ACHN (cell line): ENCODE measurements at regions not wholly inside any gene's neighbourhood (a gene's known extent, or its start where the extent isn't known, plus 50 kb on each side); places are given as distances from the start of the nearest gene placed in this dataset.
"Not testable (repeated sequence)": the region's sequence is repeated elsewhere in the genome, so short reads cannot be mapped to it uniquely, and the experiment has no call there.

Experiments
- DNase-seq: peaks from one replicate; pipeline ENCODE4 v3.0.0-alpha.2; 2015
- in situ Hi-C: cut with HindIII; loops from 2 replicates; pipeline ENCODE4 v1.10.0; 2017; ENCODE audit warnings: low sequenced_read_pairs, low pct_ligation_motif_present, low pct_unique_long_range_greater_than_20kb

DNA sequence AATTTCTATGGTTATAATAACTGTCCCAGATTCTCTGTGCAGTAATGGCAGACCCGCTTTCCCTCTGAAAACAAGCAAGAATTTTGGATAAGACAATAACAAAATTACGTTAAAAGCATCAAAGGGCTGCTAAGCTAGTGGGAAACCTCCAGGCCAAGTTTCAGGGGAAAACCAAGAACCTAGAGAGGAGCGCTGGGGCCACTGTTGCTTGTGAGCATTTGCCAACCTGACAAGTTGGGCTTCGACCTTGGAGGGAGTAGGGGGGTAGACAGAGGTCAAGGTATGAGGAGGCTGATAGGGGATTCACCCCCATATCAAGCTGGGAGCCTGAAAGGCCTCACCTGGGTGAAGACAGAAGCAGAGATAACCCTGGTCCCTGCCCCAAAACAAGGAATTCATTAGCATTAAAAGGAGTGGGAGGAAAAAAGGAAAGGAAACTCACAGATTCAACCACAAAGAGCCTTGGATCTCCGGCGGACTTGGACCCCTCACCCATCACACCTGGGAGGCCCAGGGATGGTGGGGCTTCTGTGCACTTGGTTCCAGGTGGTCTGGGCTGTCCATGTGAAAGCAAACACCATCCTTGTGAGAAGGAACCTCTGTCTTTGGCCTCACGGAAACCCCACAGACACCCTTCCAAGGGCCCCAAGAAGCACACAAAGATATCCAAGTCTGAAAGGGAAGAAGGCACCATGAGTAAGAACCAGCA, 259.9 kb downstream of the GOLGA6L6 start:
- in situ Hi-C loops, DNase-seq: not testable (repeated sequence)

DNA sequence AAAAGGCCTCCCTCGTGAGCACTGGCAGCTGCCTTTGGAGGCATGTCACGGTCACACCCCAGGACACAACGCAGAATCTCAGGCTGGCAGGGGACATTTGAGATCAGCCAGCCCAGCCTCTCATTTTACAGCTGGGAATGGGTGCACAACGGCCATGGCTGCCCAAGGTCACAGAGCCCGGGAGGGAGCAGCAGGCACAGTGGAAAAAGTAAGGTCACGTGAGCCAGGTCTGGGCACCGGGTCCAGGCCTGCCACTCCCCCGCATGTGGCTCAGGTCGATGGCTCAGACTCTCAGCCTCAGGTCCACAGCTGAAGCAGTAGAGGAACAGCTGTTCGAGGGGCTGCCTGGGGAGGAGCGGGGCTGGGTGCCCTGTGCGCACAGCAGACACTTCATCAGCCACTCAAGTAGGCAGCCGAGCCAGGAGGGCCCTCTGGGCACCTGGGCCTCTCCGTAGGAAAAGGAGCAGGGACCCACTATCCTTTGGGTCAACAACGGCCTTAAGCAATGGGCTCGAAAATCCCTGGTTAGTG, 260.6 kb downstream of the GOLGA6L6 start:
- in situ Hi-C loops = no loop called here
- DNase-seq = no peak

DNA sequence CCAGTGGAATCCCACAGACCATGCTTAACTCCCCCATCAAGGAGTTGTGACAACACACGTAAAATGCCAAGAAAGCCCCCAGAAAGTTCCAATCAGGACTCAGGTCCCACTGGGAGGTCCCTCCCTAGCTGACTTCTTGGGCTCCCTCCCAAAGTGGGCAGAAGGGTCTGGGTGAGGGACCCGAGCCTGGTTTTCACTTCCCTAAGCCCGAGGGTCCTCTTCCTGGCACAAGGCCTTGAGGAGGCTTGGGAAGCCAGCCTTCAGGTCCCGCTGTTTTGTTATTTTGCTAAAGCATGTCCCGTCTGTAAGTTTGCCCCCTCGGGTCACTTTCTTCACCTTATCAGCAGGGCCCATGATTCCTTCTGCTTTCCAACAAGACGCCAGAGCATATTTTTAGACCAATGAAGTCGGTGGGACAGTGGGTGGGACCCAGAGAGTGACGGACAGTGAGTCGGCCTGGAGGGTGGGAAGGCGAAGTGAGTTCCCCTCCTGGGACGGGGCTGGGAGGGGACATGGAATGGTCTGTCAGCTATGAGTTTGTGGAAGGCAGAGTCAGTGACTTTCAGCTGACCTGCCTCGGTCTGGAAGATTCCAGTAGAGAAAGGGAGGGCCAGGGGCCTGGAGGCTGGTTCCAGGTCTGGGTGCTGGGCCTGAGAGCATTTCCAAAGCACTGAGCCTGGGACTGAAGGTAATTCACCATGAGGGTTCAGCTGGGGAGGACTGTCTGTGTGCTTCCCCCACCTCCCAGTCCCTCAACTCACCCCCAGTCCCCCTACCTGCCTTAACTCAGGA, 261.3 kb downstream of the GOLGA6L6 start:
- in situ Hi-C loops, DNase-seq: not testable (repeated sequence)

DNA sequence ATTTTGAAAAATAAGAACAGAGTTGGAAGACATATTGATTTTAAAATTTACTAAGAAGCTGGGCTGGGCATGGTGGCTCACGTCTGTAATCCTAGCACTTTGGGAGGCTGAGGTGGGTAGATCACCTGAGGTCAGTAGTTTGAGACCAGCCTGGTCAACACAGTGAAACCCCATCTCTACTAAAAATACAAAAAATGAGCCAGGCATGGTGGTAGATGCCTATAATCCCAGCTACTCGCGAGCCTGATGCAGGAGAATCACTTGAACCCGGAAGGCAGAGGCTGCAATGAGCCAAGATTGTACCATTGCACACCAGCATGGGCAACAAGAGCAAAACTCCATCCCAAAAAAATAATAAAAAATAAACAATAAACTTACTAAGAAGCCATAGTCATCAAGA, 262.5 kb downstream of the GOLGA6L6 start:
- DNase-seq, in situ Hi-C loops: not testable (repeated sequence)

DNA sequence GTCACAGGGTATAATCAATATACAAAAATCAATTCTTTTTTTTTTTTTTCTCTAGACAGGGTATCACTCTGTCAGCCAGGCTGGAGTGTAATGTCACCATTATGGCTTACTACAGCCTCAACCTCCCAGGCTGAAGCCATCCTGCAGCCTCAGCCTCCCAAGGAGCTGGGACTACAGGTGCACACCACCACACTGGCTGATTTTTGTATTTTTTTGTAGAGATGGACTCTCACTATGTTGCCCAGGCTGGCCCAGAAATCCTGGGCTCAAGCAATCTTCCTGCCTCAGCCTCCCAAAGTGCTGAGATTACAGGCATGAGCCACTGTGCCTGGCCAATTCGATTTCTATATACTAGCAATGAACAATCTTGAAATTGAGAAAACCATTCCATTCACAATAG, 263.2 kb downstream of the GOLGA6L6 start:
- DNase-seq, in situ Hi-C loops: not testable (repeated sequence)

DNA sequence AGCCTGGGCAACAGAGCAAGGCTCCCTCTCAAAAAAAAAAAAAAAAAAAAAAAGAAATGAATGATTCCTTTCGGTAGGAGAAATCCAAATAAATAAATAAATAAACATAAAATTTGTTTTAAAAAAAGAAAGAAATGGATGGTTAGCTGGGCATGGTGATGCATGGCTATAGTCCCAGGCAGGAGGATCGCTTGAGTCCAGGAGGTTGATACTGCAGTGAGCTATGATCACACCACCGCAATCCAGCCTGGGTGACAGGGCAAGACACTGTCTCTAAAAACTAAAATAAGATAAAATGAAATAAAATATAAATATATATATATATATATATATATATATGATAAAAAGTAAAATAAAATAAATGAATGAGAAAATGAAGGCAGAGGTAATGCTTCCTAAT, 264.1 kb downstream of the GOLGA6L6 start:
- not testable (repeated sequence) for DNase-seq

DNA sequence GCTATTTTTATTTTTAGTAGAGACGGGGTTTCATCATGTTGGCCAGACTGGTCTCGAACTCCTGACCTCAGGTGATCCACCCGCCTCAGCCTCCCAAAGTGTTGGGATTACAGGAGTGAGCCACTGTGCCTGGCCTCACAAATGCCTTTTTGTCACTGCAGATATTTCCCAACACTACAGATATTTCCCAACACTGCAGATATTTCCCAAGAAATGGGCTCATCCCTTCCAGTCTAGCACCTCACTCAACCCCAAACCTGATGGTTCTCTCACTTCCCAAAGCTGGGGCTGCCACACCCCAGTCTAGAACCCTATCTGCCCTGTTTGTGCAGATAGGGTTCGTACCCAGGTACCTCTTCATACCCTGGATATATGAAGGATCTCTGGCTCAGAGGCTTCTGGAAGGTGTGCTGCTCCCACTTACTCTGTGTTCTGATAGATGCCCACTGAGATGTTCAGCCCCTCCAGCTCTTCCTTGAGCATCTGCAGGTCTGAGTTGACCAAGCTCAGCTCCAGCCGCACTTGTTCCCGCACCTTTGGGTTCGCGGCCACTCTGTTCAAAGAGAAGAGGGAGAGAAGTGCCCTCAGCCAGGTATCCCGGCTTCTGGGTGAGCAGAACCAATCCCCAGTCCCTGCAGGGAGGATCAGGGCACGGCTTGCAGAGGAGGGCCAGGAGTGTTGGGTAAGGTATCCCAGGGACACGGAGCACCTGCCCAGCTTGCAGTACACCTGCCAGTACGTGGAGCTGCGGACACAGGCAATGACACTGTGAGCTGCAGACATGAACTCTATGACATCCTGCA, 265.1 kb downstream of the GOLGA6L6 start:
- in situ Hi-C loops, DNase-seq: not testable (repeated sequence)

More for the DNA sequence above, 264.1 kb downstream of the GOLGA6L6 start:
- in situ Hi-C loops = not testable (repeated sequence)

DNA sequence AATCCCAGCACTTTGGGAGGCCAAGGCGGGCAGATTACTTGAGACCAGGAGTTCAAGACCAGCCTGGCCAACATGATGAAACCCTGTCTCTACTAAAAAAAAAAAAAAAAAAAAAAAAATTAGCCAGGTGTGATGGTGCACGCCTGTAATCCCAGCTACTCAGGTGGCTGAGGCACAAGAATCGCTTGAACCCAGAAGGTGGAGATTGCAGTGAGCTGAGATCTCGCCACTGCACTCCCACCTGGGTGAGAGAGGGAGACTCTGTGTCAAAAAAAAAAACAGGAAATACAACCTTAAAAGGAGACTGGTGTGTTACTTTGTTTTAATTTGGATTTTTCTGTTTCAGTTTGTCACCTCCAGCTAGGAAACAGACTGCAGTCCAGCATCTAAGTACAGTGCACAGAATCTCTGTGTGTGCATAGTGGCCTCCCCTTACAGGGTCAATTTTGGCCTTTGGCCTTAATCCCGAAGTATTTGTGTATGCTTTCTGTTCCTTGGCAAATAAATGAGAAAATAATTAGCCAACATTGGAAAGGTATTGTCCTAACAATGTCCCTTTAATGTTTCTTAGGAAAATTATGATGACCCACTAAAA, 266.1 kb downstream of the GOLGA6L6 start:
- DNase-seq, in situ Hi-C loops: not testable (repeated sequence)

DNA sequence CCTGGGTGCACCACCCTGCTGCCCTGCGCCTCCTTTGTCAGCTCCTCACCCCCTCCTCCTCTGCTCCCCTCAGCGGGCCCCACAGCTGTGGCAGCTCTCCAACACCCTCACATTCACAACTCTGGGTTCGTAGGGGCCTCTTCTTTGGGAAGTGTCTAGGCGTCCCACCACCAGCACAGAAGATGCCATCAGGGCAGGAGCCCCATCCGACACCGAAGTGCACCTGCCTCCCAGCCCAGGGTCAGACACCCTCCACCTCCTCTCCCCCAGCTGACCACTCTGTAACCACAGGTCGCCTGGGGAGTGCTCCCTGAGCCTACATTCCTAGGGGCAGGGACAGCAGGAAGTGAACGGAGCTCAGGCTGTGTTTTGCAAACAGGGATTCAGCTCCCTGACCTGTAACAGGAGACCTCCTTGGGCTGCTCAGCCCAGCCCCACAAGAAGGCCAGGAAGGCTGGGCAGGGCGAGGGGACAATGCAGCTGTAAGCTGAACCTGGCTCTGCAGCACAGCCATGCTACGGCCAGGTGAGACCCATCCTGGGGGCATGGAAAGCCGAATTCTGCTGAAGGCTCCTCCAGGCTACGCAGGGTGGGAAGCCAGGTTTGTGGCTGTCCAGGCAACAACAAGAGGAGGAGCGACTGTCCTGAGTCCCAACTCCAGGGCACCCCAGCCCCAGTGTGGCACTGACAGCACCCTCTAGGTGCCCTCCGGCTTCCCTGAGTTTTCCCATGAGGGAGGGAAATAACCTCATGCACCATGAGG, 269.0 kb downstream of the GOLGA6L6 start:
- in situ Hi-C loops = no loop called here
- no peak for DNase-seq

DNA sequence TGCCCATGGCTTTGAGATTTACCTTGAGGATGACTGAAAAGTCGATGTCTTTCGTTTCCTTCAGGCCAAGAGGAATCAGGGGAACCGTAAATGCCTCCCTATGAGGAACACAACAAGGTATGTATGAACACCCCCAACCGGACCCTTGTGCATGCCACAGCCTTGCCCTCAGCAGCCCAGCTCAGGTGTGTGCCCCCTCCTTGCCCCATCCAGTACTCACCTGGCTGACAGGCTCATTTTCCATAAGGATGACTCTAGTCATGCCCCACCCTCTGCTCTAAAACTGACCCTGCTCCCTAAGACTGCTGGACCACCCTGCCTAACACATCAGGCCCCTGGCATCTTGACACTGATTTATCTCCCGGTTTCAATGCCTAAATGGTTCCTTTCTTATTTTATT, 270.0 kb downstream of the GOLGA6L6 start:
- in situ Hi-C loops = no loop called here
- no peak for DNase-seq

DNA sequence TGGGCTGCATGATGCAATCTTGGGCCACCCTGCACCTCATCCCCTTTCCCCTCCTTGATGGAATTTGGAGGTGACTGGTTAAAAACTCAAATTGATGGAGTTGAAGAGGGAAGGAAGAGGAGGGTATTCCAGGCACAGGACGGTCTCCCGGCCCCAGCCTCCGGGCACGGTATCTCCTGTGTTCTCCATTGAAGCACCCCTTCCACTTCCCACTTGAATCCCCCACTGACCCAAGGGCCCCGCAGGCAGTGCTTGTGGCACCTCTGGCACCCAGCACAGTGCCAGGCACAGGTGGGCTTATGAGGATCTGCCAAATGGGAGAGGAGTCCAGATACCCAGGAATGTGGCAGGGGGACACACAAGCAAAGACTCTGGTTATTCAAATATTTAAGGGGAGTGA, 271.6 kb downstream of the GOLGA6L6 start:
- DNase-seq, in situ Hi-C loops: not testable (repeated sequence)

DNA sequence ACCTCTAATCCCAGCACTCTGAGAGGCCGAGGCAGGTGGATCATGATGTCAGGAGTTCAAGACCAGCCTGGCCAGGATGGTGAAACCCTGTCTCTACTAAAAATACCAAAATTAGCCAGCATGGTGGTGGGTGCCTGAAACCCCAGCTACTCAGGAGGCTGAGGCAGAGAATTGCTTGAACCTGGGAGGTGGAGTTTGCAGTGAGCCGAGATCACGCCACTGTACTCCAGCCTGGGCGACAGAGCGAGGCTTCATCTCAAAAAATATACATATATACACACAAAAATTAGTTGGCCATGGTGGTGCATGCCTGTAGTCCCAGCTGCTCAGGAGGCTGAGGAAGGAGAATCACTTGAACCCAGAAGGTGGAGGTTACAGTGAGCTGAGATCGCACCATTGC, 273.6 kb downstream of the GOLGA6L6 start:
- in situ Hi-C loops = not testable (repeated sequence)

DNA sequence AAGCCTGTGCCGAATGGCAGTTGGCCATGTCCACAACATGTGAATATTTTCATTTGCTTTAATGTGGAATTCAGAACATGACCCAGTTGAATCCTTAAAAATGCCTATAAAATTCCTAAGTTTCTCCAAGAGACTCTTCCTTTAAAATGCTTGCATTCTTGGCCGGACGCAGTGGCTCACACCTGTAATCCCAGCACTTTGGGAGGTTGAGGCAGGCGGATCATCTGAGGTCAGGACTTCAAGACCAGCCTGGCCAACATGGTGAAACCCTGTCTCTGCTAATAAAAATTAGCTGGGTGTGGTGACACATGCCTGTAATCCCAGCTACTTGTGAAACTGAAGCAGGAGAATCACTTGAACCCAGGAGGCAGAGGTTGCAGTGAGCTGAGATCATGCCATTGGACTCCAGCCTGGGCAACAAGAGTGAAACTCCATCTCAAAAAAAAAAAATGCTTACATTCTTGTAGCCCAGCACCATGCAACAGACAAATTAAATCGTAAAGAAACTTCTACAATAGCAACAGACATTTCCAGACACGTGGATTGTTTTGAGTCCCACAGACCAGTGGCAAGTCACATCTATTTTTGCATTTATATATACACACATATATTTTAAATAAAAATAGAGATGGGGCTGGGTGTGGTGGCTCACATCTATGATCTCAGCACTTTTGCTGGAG, 274.4 kb downstream of the GOLGA6L6 start:
- DNase-seq, in situ Hi-C loops: not testable (repeated sequence)

More for the DNA sequence above, 273.6 kb downstream of the GOLGA6L6 start:
- not testable (repeated sequence) for DNase-seq

DNA sequence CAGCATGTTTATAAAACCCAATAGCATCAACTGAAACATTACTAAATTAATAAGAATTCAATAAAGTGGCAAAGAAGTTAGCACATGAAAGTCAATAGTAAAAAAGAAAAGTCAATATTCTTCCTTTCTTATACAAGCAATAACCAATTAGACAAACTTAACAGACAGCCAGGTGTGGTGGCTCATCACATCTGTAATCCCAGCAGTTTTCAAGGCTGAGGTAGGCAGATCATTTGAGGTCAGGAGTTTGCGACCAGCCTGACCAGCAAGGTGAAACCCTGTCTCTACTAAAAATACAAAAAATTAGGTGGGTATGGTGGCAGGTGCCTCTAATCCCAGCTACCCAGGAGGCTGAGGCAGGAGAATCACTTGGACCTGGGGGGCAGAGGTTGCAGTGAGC, 275.9 kb downstream of the GOLGA6L6 start:
- DNase-seq, in situ Hi-C loops: not testable (repeated sequence)

DNA sequence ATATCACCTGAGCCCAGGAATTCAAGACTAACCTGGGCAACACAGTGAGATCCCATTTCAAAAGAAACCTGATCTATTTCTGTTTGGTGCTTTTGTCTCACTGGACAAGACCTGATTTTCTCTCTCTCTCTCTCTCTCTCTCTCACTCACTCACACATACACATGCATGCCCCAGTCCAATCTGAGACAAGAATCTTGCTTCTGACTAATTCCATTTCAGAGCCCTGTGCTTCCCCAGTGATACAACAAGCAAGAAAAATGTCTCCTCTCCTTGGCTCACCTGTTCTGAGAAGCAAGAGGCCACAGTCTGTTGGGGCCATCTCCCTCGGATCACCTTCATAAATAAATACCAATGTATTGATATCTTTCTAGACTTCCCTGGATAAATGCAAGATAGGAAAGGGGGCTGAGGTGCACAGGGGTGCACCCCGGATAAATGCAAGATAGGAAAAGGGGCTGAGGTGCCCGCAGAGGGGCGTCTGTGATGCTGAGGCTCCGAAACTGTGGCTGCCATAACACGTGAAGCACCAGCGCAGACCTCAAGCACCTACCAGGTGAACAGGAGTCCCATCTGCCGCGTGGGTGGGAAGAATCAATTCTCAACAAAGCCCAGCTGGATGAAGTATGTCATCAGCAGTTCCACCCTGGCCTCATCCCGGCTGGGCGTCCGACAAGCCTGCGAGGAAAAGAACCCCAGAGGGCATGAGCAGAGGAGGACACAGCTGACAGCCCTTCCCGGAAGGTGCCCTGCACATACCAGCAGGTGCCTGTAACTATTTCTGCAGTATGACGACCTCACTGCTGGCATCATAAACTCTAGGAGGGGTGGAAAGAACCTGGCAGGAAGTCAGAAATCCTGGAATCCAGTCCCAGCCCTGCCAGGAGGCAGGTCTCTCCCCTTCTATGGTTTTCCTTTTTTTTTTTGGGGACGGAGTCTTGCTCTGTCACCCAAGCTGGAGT, 280.0 kb downstream of the GOLGA6L6 start:
- DNase-seq, in situ Hi-C loops: not testable (repeated sequence)

DNA sequence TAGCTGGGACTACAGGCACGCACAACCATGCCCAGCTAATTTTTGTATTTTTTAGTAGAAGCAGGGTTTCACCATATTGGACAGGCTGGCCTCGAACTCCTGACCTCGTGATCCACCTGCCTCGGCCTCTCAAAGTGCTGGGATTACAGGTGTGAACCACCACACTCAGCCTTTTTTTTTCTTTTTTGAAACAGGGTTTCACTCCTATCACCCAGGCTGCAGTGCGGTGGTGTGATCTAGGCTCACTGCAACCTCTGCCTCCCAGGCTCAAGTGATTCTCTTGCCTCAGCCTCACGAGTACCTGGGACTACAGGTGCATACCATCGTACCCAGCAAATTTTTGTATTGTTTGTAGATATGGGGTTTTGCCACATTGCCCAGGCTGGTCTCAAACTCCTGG, 280.9 kb downstream of the GOLGA6L6 start:
- in situ Hi-C loops, DNase-seq: not testable (repeated sequence)
